IMR-90 (cell line): ENCODE measurements at regions not wholly inside any gene's neighbourhood (a gene's known extent, or its start where the extent isn't known, plus 50 kb on each side); places are given as distances from the start of the nearest gene placed in this dataset.

Source experiments
- ATAC-seq: fragments of 200-7000 bp; cut with Tn5 transposase; 2 replicates; pipeline ENCODE4 v1.9.1; 2020; ENCODE audit warnings: low read depth, mild to moderate bottlenecking, moderate library complexity
- BruUV-seq: library from RNA; stranded (reverse); fragments of 400-500 nt; replicated peaks from 2 replicates; lab custom pipeline; 2021; lab: Mats Ljungman, UMichigan
- CTCF ChIA-PET: fragments of 300-600 bp; formaldehyde crosslinking; extraction: SDS; loops from one replicate; lab custom pipeline; 2021; ENCODE audit warnings: antibody characterized with exemption; lab: Yijun Ruan, JAX
- POLR2A ChIA-PET: fragments of 300-600 bp; sonication (Branson Sonifier 250); formaldehyde crosslinking; loops from one replicate; lab custom pipeline; 2022; ENCODE audit warnings: antibody characterized with exemption; ENCODE audit not compliant: unreplicated experiment; lab: Charles Lee
- DNase-seq: peaks from one replicate; pipeline ENCODE4 v3.0.0; 2013
- H2AFZ ChIP-seq: replicated peaks from 2 replicates; pipeline ENCODE3; 2013; ENCODE audit warnings: low read length, mild to moderate bottlenecking; ENCODE audit not compliant: poor library complexity
- H2AK5ac ChIP-seq: 2 replicates; pipeline ENCODE4 v1.6.1; 2013; ENCODE audit warnings: low read depth, low read length, inconsistent platforms
- H2AK9ac ChIP-seq: replicated peaks from 2 replicates; pipeline ENCODE3; 2013; ENCODE audit warnings: mild to moderate bottlenecking, low read depth, low read length, moderate library complexity; ENCODE audit not compliant: poor library complexity
- H2BK120ac ChIP-seq: 2 replicates; pipeline ENCODE4 v1.6.1; 2013; ENCODE audit warnings: low read depth, low read length, inconsistent platforms
- H2BK15ac ChIP-seq: 3 replicates; pipeline ENCODE4 v1.6.1; 2013; ENCODE audit warnings: low read depth, low read length, inconsistent platforms
- H2BK20ac ChIP-seq: 2 replicates; pipeline ENCODE4 v1.6.1; 2013; ENCODE audit warnings: low read depth, mild to moderate bottlenecking, inconsistent platforms, low read length, moderate library complexity
- H2BK5ac ChIP-seq: 2 replicates; pipeline ENCODE4 v1.6.1; 2013; ENCODE audit warnings: mild to moderate bottlenecking, low read depth, low read length, inconsistent platforms; ENCODE audit not compliant: poor library complexity, severe bottlenecking
- H3K14ac ChIP-seq: replicated peaks from 2 replicates; pipeline ENCODE4 v1.6.1; 2013; ENCODE audit warnings: low read depth, low read length, inconsistent platforms
- H3K18ac ChIP-seq: 2 replicates; pipeline ENCODE4 v1.6.1; 2013; ENCODE audit warnings: low read depth, low read length, control low read depth
- H3K23ac ChIP-seq: 2 replicates; pipeline ENCODE4 v1.6.1; 2013; ENCODE audit warnings: low read depth, low read length, inconsistent platforms
- H3K27ac ChIP-seq: 2 replicates; pipeline ENCODE4 v1.5.1; 2013; ENCODE audit warnings: mild to moderate bottlenecking, control low read depth, low read length; ENCODE audit not compliant: insufficient read depth
- H3K27me3 ChIP-seq: 2 replicates; pipeline ENCODE4 v1.6.1; 2013; ENCODE audit warnings: low read length; ENCODE audit not compliant: control insufficient read depth, insufficient read depth
- H3K36me3 ChIP-seq: 2 replicates; pipeline ENCODE4 v1.6.1; 2013; ENCODE audit warnings: low read length, mixed read lengths; ENCODE audit not compliant: control insufficient read depth, insufficient read depth
- H3K4ac ChIP-seq: 2 replicates; pipeline ENCODE4 v1.6.1; 2013; ENCODE audit warnings: low read depth, low read length, inconsistent platforms
- H3K4me1 ChIP-seq: 2 replicates; pipeline ENCODE4 v1.6.1; 2013; ENCODE audit warnings: low read length, mixed read lengths; ENCODE audit not compliant: control insufficient read depth, insufficient read depth
- H3K4me2 ChIP-seq: 2 replicates; pipeline ENCODE4 v1.6.1; 2013; ENCODE audit warnings: low read depth, mild to moderate bottlenecking, control low read depth, low read length, moderate library complexity
- H3K4me3 ChIP-seq: 2 replicates; pipeline ENCODE4 v1.5.1; 2013; ENCODE audit warnings: low read depth, mild to moderate bottlenecking, control low read depth, low read length, moderate library complexity; ENCODE audit not compliant: insufficient read depth
- H3K56ac ChIP-seq: 2 replicates; pipeline ENCODE4 v1.6.1; 2013; ENCODE audit warnings: low read length, inconsistent platforms; ENCODE audit not compliant: insufficient read depth; ENCODE audit errors: extremely low read depth
- H3K79me1 ChIP-seq, 2 experiments: 2 replicates each; pipeline ENCODE4 v1.6.1; 2013; ENCODE audit warnings: low read length in 2 of 2, inconsistent platforms in 1 of 2, low read depth in 1 of 2
- H3K9ac ChIP-seq: 2 replicates; pipeline ENCODE4 v1.6.1; 2013; ENCODE audit warnings: low read depth, low read length, control low read depth
- H3K9me1 ChIP-seq: 2 replicates; pipeline ENCODE4 v1.6.1; 2013; ENCODE audit warnings: low read length, inconsistent platforms; ENCODE audit not compliant: insufficient read depth
- H3K9me3 ChIP-seq: 2 replicates; pipeline ENCODE4 v1.6.1; 2013; ENCODE audit warnings: low read length; ENCODE audit not compliant: control insufficient read depth, insufficient read depth
- H4K20me1 ChIP-seq: 2 replicates; pipeline ENCODE4 v1.6.1; 2013; ENCODE audit warnings: low read length, inconsistent platforms; ENCODE audit not compliant: insufficient read depth
- H4K5ac ChIP-seq: 2 replicates; pipeline ENCODE4 v1.6.1; 2013; ENCODE audit warnings: mild to moderate bottlenecking, low read depth, low read length, control low read depth
- H4K8ac ChIP-seq, 2 experiments: 2 replicates each; pipeline ENCODE4 v1.6.1; 2013; ENCODE audit warnings: low read depth in 2 of 2, low read length in 2 of 2, control low read depth in 1 of 2, inconsistent platforms in 1 of 2
- H4K91ac ChIP-seq: 2 replicates; pipeline ENCODE4 v1.6.1; 2013; ENCODE audit warnings: low read depth, low read length, inconsistent platforms; ENCODE audit not compliant: insufficient read depth
- BHLHE40 ChIP-seq: fragments of 150-350 bp; IDR thresholded peaks from 2 replicates; pipeline ENCODE4 v1.6.1; 2016; ENCODE audit warnings: mild to moderate bottlenecking, low read depth, low read length
- CEBPB ChIP-seq: IDR thresholded peaks from 2 replicates; pipeline ENCODE4 v1.6.1; 2012; ENCODE audit warnings: low read depth, low read length, improper control_type of control experiment
- CHD1 ChIP-seq: IDR thresholded peaks from 2 replicates; pipeline ENCODE4 v1.6.1; 2012; ENCODE audit warnings: low read depth, low read length, improper control_type of control experiment
- CTCF ChIP-seq: conservative IDR thresholded peaks from 2 replicates; pipeline ENCODE4 v1.5.1; 2012; ENCODE audit warnings: mild to moderate bottlenecking, low read depth, low read length, improper control_type of control experiment
- FOS ChIP-seq: fragments of 150-350 bp; IDR thresholded peaks from 2 replicates; pipeline ENCODE4 v1.6.1; 2016; ENCODE audit warnings: low read depth, low read length
- MAFK ChIP-seq: IDR thresholded peaks from 2 replicates; pipeline ENCODE4 v1.6.1; 2012; ENCODE audit warnings: low read depth, low read length, improper control_type of control experiment
- MAZ ChIP-seq: IDR thresholded peaks from 2 replicates; pipeline ENCODE4 v1.6.1; 2012; ENCODE audit warnings: low read depth, mild to moderate bottlenecking, low read length, improper control_type of control experiment, moderate library complexity, borderline replicate concordance
- MXI1 ChIP-seq: IDR thresholded peaks from 2 replicates; pipeline ENCODE4 v1.6.1; 2012; ENCODE audit warnings: low read depth, mild to moderate bottlenecking, low read length, moderate library complexity, borderline replicate concordance
- NFE2L2 ChIP-seq: fragments of 150-350 bp; IDR thresholded peaks from 2 replicates; pipeline ENCODE4 v1.6.1; 2016; ENCODE audit warnings: low read depth, mild to moderate bottlenecking, low read length
- POLR2A ChIP-seq: IDR thresholded peaks from 2 replicates; pipeline ENCODE4 v1.6.1; 2012; ENCODE audit warnings: mild to moderate bottlenecking, low read depth, low read length
- RAD21 ChIP-seq: IDR thresholded peaks from 2 replicates; pipeline ENCODE4 v1.6.1; 2012; ENCODE audit warnings: low read length, improper control_type of control experiment
- RCOR1 ChIP-seq: IDR thresholded peaks from 2 replicates; pipeline ENCODE4 v1.6.1; 2012; ENCODE audit warnings: mild to moderate bottlenecking, low read length, improper control_type of control experiment; ENCODE audit not compliant: insufficient replicate concordance
- RFX5 ChIP-seq: IDR thresholded peaks from 2 replicates; pipeline ENCODE4 v1.8.0; 2012; ENCODE audit warnings: low read depth, mild to moderate bottlenecking, low read length, moderate library complexity
- SMC3 ChIP-seq: fragments of 150-350 bp; IDR thresholded peaks from 2 replicates; pipeline ENCODE4 v1.6.1; 2016; ENCODE audit warnings: low read depth, mild to moderate bottlenecking, antibody characterized with exemption, low read length, moderate library complexity
- WGBS, 2 experiments: methylation state at CpG; one replicate each; pipeline versions ENCODE4 v1.1.5 to v1.1.7; 2013; ENCODE audit warnings: missing lambda C conversion rate in 2 of 2; ENCODE audit not compliant: insufficient read length in 1 of 2; ENCODE audit errors: extremely low coverage in 2 of 2; 5-methylcytosine and 5-hydroxymethylcytosine counted together
- dilution Hi-C: fragments of 300-500 bp; cut with HindIII; formaldehyde crosslinking; loops from one replicate; pipeline ENCODE4 v1.14.3; 2018; ENCODE audit warnings: low sequenced_read_pairs; ENCODE audit not compliant: unreplicated experiment
- in situ Hi-C: fragments of 300-500 bp; cut with MboI; formaldehyde crosslinking; loops from 3 replicates; pipeline ENCODE4 v1.14.3; 2019; ENCODE audit warnings: low sequenced_read_pairs, inconsistent platforms, mixed read lengths
- intact Hi-C: fragments of 100-400 bp; cut with micrococcal nuclease; formaldehyde crosslinking; loops from 2 replicates; pipeline ENCODE4 v1.10.0; 2022
- TF ChIP-seq, protein P1 (sequence below): fragments of 150-350 bp; IDR thresholded peaks from 2 replicates; pipeline ENCODE4 v1.6.1; 2016; ENCODE audit warnings: low read depth, mild to moderate bottlenecking, low read length, moderate library complexity, borderline replicate concordance
- TF ChIP-seq, protein P2 (sequence below): fragments of 150-350 bp; IDR thresholded peaks from 2 replicates; pipeline ENCODE4 v1.6.1; 2017; ENCODE audit warnings: mild to moderate bottlenecking, antibody characterized with exemption, low read length, low read depth

GRCh38 chrX:20633451-20633850 is 366.7 kb upstream of the RPS6KA3 start:
- no CpG with 5 or more reads among the region's 3 CpGs for WGBS, 2 experiments
- H3K27ac ChIP-seq = no peak overlapping the region

More at GRCh38 chrX:20633451-20633850, 366.7 kb upstream of the RPS6KA3 start:
- CTCF ChIA-PET = no interaction called here
- Histone ChIP-seq H2AK9ac (no peak overlapping the region), H3K27me3 (no peaks in the 10 kb centered on the region), H4K20me1 (no peaks in the 10 kb centered on the region), H2AK5ac (no peak overlapping the region), H3K23ac (no peak overlapping the region), H4K91ac (no peak overlapping the region), H3K4ac (no peak overlapping the region), H3K4me3 (no peak overlapping the region), H2BK20ac (no peak overlapping the region), H3K4me1 (no peaks in the 10 kb centered on the region), H3K36me3 (no peaks in the 10 kb centered on the region), H3K14ac (no peak overlapping the region), H2AFZ (no peak overlapping the region), H2BK5ac (no peak overlapping the region), H3K79me1 (no peaks in the 10 kb centered on the region), H2BK120ac (no peak overlapping the region), H3K9ac (no peak overlapping the region), H3K18ac (no peak overlapping the region), H4K5ac (no peak overlapping the region), H3K9me3 (no peaks in the 10 kb centered on the region), H3K4me2 (no peak overlapping the region), H3K9me1 (no peaks in the 10 kb centered on the region), H2BK15ac (no peak overlapping the region), H4K8ac (no peak overlapping the region), H3K56ac (no peak overlapping the region)
- DNase-seq (no peak), ATAC-seq (no peak)
- POLR2A ChIA-PET = no interaction called here
- intact Hi-C loops = no loop called here
- dilution Hi-C loops = no loop called here
- no peak for TF ChIP-seq NFE2L2
- TF ChIP-seq POLR2A = no peak
- no peak for TF ChIP-seq RCOR1
- no peak for TF ChIP-seq RFX5
- TF ChIP-seq, protein P1, sequence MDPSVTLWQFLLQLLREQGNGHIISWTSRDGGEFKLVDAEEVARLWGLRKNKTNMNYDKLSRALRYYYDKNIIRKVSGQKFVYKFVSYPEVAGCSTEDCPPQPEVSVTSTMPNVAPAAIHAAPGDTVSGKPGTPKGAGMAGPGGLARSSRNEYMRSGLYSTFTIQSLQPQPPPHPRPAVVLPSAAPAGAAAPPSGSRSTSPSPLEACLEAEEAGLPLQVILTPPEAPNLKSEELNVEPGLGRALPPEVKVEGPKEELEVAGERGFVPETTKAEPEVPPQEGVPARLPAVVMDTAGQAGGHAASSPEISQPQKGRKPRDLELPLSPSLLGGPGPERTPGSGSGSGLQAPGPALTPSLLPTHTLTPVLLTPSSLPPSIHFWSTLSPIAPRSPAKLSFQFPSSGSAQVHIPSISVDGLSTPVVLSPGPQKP = no peak
- no peak for TF ChIP-seq MXI1
- no peak for TF ChIP-seq CHD1
- no peak for TF ChIP-seq SMC3
- no peak for TF ChIP-seq MAZ
- no peak for TF ChIP-seq FOS
- no peak for TF ChIP-seq RAD21
- TF ChIP-seq, protein P2, sequence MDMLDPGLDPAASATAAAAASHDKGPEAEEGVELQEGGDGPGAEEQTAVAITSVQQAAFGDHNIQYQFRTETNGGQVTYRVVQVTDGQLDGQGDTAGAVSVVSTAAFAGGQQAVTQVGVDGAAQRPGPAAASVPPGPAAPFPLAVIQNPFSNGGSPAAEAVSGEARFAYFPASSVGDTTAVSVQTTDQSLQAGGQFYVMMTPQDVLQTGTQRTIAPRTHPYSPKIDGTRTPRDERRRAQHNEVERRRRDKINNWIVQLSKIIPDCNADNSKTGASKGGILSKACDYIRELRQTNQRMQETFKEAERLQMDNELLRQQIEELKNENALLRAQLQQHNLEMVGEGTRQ = no peak
- TF ChIP-seq MAFK = no peak
- TF ChIP-seq CEBPB = no peak
- TF ChIP-seq CTCF = no peak
- TF ChIP-seq BHLHE40 = no peak
- in situ Hi-C loops = no loop called here
- no TSS peak for BruUV-seq
